IMR-90 (cell line): ENCODE measurements at regions not wholly inside any gene's neighbourhood (a gene's known extent, or its start where the extent isn't known, plus 50 kb on each side); places are given as distances from the start of the nearest gene placed in this dataset.

Source experiments
- ATAC-seq: fragments of 200-7000 bp; cut with Tn5 transposase; 2 replicates; pipeline ENCODE4 v1.9.1; 2020; ENCODE audit warnings: low read depth, mild to moderate bottlenecking, moderate library complexity
- BruUV-seq: library from RNA; stranded (reverse); fragments of 400-500 nt; replicated peaks from 2 replicates; lab custom pipeline; 2021; lab: Mats Ljungman, UMichigan
- CTCF ChIA-PET: fragments of 300-600 bp; formaldehyde crosslinking; extraction: SDS; loops from one replicate; lab custom pipeline; 2021; ENCODE audit warnings: antibody characterized with exemption; lab: Yijun Ruan, JAX
- POLR2A ChIA-PET: fragments of 300-600 bp; sonication (Branson Sonifier 250); formaldehyde crosslinking; loops from one replicate; lab custom pipeline; 2022; ENCODE audit warnings: antibody characterized with exemption; ENCODE audit not compliant: unreplicated experiment; lab: Charles Lee
- DNase-seq: peaks from one replicate; pipeline ENCODE4 v3.0.0; 2013
- H2AFZ ChIP-seq: replicated peaks from 2 replicates; pipeline ENCODE3; 2013; ENCODE audit warnings: low read length, mild to moderate bottlenecking; ENCODE audit not compliant: poor library complexity
- H2AK5ac ChIP-seq: 2 replicates; pipeline ENCODE4 v1.6.1; 2013; ENCODE audit warnings: low read depth, low read length, inconsistent platforms
- H2AK9ac ChIP-seq: replicated peaks from 2 replicates; pipeline ENCODE3; 2013; ENCODE audit warnings: mild to moderate bottlenecking, low read depth, low read length, moderate library complexity; ENCODE audit not compliant: poor library complexity
- H2BK120ac ChIP-seq: 2 replicates; pipeline ENCODE4 v1.6.1; 2013; ENCODE audit warnings: low read depth, low read length, inconsistent platforms
- H2BK15ac ChIP-seq: 3 replicates; pipeline ENCODE4 v1.6.1; 2013; ENCODE audit warnings: low read depth, low read length, inconsistent platforms
- H2BK20ac ChIP-seq: 2 replicates; pipeline ENCODE4 v1.6.1; 2013; ENCODE audit warnings: low read depth, mild to moderate bottlenecking, inconsistent platforms, low read length, moderate library complexity
- H2BK5ac ChIP-seq: 2 replicates; pipeline ENCODE4 v1.6.1; 2013; ENCODE audit warnings: mild to moderate bottlenecking, low read depth, low read length, inconsistent platforms; ENCODE audit not compliant: poor library complexity, severe bottlenecking
- H3K14ac ChIP-seq: replicated peaks from 2 replicates; pipeline ENCODE4 v1.6.1; 2013; ENCODE audit warnings: low read depth, low read length, inconsistent platforms
- H3K18ac ChIP-seq: 2 replicates; pipeline ENCODE4 v1.6.1; 2013; ENCODE audit warnings: low read depth, low read length, control low read depth
- H3K23ac ChIP-seq: 2 replicates; pipeline ENCODE4 v1.6.1; 2013; ENCODE audit warnings: low read depth, low read length, inconsistent platforms
- H3K27ac ChIP-seq: 2 replicates; pipeline ENCODE4 v1.5.1; 2013; ENCODE audit warnings: mild to moderate bottlenecking, control low read depth, low read length; ENCODE audit not compliant: insufficient read depth
- H3K27me3 ChIP-seq: 2 replicates; pipeline ENCODE4 v1.6.1; 2013; ENCODE audit warnings: low read length; ENCODE audit not compliant: control insufficient read depth, insufficient read depth
- H3K36me3 ChIP-seq: 2 replicates; pipeline ENCODE4 v1.6.1; 2013; ENCODE audit warnings: low read length, mixed read lengths; ENCODE audit not compliant: control insufficient read depth, insufficient read depth
- H3K4ac ChIP-seq: 2 replicates; pipeline ENCODE4 v1.6.1; 2013; ENCODE audit warnings: low read depth, low read length, inconsistent platforms
- H3K4me1 ChIP-seq: 2 replicates; pipeline ENCODE4 v1.6.1; 2013; ENCODE audit warnings: low read length, mixed read lengths; ENCODE audit not compliant: control insufficient read depth, insufficient read depth
- H3K4me2 ChIP-seq: 2 replicates; pipeline ENCODE4 v1.6.1; 2013; ENCODE audit warnings: low read depth, mild to moderate bottlenecking, control low read depth, low read length, moderate library complexity
- H3K4me3 ChIP-seq: 2 replicates; pipeline ENCODE4 v1.5.1; 2013; ENCODE audit warnings: low read depth, mild to moderate bottlenecking, control low read depth, low read length, moderate library complexity; ENCODE audit not compliant: insufficient read depth
- H3K56ac ChIP-seq: 2 replicates; pipeline ENCODE4 v1.6.1; 2013; ENCODE audit warnings: low read length, inconsistent platforms; ENCODE audit not compliant: insufficient read depth; ENCODE audit errors: extremely low read depth
- H3K79me1 ChIP-seq, 2 experiments: 2 replicates each; pipeline ENCODE4 v1.6.1; 2013; ENCODE audit warnings: low read length in 2 of 2, inconsistent platforms in 1 of 2, low read depth in 1 of 2
- H3K9ac ChIP-seq: 2 replicates; pipeline ENCODE4 v1.6.1; 2013; ENCODE audit warnings: low read depth, low read length, control low read depth
- H3K9me1 ChIP-seq: 2 replicates; pipeline ENCODE4 v1.6.1; 2013; ENCODE audit warnings: low read length, inconsistent platforms; ENCODE audit not compliant: insufficient read depth
- H3K9me3 ChIP-seq: 2 replicates; pipeline ENCODE4 v1.6.1; 2013; ENCODE audit warnings: low read length; ENCODE audit not compliant: control insufficient read depth, insufficient read depth
- H4K20me1 ChIP-seq: 2 replicates; pipeline ENCODE4 v1.6.1; 2013; ENCODE audit warnings: low read length, inconsistent platforms; ENCODE audit not compliant: insufficient read depth
- H4K5ac ChIP-seq: 2 replicates; pipeline ENCODE4 v1.6.1; 2013; ENCODE audit warnings: mild to moderate bottlenecking, low read depth, low read length, control low read depth
- H4K8ac ChIP-seq, 2 experiments: 2 replicates each; pipeline ENCODE4 v1.6.1; 2013; ENCODE audit warnings: low read depth in 2 of 2, low read length in 2 of 2, control low read depth in 1 of 2, inconsistent platforms in 1 of 2
- H4K91ac ChIP-seq: 2 replicates; pipeline ENCODE4 v1.6.1; 2013; ENCODE audit warnings: low read depth, low read length, inconsistent platforms; ENCODE audit not compliant: insufficient read depth
- BHLHE40 ChIP-seq: fragments of 150-350 bp; IDR thresholded peaks from 2 replicates; pipeline ENCODE4 v1.6.1; 2016; ENCODE audit warnings: mild to moderate bottlenecking, low read depth, low read length
- CEBPB ChIP-seq: IDR thresholded peaks from 2 replicates; pipeline ENCODE4 v1.6.1; 2012; ENCODE audit warnings: low read depth, low read length, improper control_type of control experiment
- CHD1 ChIP-seq: IDR thresholded peaks from 2 replicates; pipeline ENCODE4 v1.6.1; 2012; ENCODE audit warnings: low read depth, low read length, improper control_type of control experiment
- FOS ChIP-seq: fragments of 150-350 bp; IDR thresholded peaks from 2 replicates; pipeline ENCODE4 v1.6.1; 2016; ENCODE audit warnings: low read depth, low read length
- MAFK ChIP-seq: IDR thresholded peaks from 2 replicates; pipeline ENCODE4 v1.6.1; 2012; ENCODE audit warnings: low read depth, low read length, improper control_type of control experiment
- MAZ ChIP-seq: IDR thresholded peaks from 2 replicates; pipeline ENCODE4 v1.6.1; 2012; ENCODE audit warnings: low read depth, mild to moderate bottlenecking, low read length, improper control_type of control experiment, moderate library complexity, borderline replicate concordance
- NFE2L2 ChIP-seq: fragments of 150-350 bp; IDR thresholded peaks from 2 replicates; pipeline ENCODE4 v1.6.1; 2016; ENCODE audit warnings: low read depth, mild to moderate bottlenecking, low read length
- POLR2A ChIP-seq: IDR thresholded peaks from 2 replicates; pipeline ENCODE4 v1.6.1; 2012; ENCODE audit warnings: mild to moderate bottlenecking, low read depth, low read length
- RAD21 ChIP-seq: IDR thresholded peaks from 2 replicates; pipeline ENCODE4 v1.6.1; 2012; ENCODE audit warnings: low read length, improper control_type of control experiment
- RFX5 ChIP-seq: IDR thresholded peaks from 2 replicates; pipeline ENCODE4 v1.8.0; 2012; ENCODE audit warnings: low read depth, mild to moderate bottlenecking, low read length, moderate library complexity
- WGBS, 2 experiments: methylation state at CpG; one replicate each; pipeline versions ENCODE4 v1.1.5 to v1.1.7; 2013; ENCODE audit warnings: missing lambda C conversion rate in 2 of 2; ENCODE audit not compliant: insufficient read length in 1 of 2; ENCODE audit errors: extremely low coverage in 2 of 2; 5-methylcytosine and 5-hydroxymethylcytosine counted together
- dilution Hi-C: fragments of 300-500 bp; cut with HindIII; formaldehyde crosslinking; loops from one replicate; pipeline ENCODE4 v1.14.3; 2018; ENCODE audit warnings: low sequenced_read_pairs; ENCODE audit not compliant: unreplicated experiment
- in situ Hi-C: fragments of 300-500 bp; cut with MboI; formaldehyde crosslinking; loops from 3 replicates; pipeline ENCODE4 v1.14.3; 2019; ENCODE audit warnings: low sequenced_read_pairs, inconsistent platforms, mixed read lengths
- intact Hi-C: fragments of 100-400 bp; cut with micrococcal nuclease; formaldehyde crosslinking; loops from 2 replicates; pipeline ENCODE4 v1.10.0; 2022
- TF ChIP-seq, protein P1 (sequence below): fragments of 150-350 bp; IDR thresholded peaks from 2 replicates; pipeline ENCODE4 v1.6.1; 2017; ENCODE audit warnings: mild to moderate bottlenecking, antibody characterized with exemption, low read length, low read depth

GRCh38 chr1:219438386-219438785 lies 174.5 kb downstream of the ZC3H11B start:
- Histone ChIP-seq H3K9me3 (no peaks in the 10 kb centered on the region), H3K4ac (no peak overlapping the region), H3K4me1 (no peaks in the 10 kb centered on the region), H3K4me2 (no peak overlapping the region), H3K23ac (no peak overlapping the region), H3K79me1 (no peaks in the 10 kb centered on the region), H2AK9ac (no peak overlapping the region), H2AK5ac (no peak overlapping the region), H4K91ac (no peak overlapping the region), H2AFZ (no peak overlapping the region), H3K9ac (no peak overlapping the region), H4K8ac (no peak overlapping the region), H4K20me1 (no peaks in the 10 kb centered on the region), H2BK20ac (no peak overlapping the region), H3K27me3 (no peaks in the 10 kb centered on the region), H3K9me1 (no peaks in the 10 kb centered on the region), H3K36me3 (no peaks in the 10 kb centered on the region), H2BK15ac (no peak overlapping the region), H3K27ac (no peak overlapping the region), H4K5ac (no peak overlapping the region), H3K18ac (no peak overlapping the region), H2BK120ac (no peak overlapping the region), H3K4me3 (no peak overlapping the region), H3K14ac (no peak overlapping the region), H3K56ac (no peak overlapping the region), H2BK5ac (no peak overlapping the region)
- no TSS peak for BruUV-seq
- in situ Hi-C loops (no loop called here), dilution Hi-C loops (no loop called here), intact Hi-C loops (no loop called here)
- no peak for TF ChIP-seq NFE2L2
- no peak for TF ChIP-seq CEBPB
- TF ChIP-seq, protein P1, sequence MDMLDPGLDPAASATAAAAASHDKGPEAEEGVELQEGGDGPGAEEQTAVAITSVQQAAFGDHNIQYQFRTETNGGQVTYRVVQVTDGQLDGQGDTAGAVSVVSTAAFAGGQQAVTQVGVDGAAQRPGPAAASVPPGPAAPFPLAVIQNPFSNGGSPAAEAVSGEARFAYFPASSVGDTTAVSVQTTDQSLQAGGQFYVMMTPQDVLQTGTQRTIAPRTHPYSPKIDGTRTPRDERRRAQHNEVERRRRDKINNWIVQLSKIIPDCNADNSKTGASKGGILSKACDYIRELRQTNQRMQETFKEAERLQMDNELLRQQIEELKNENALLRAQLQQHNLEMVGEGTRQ, result no peak
- TF ChIP-seq POLR2A, result no peak
- TF ChIP-seq RAD21, result no peak
- no peak for TF ChIP-seq BHLHE40
- no peak for TF ChIP-seq RFX5
- TF ChIP-seq MAFK, result no peak
- TF ChIP-seq MAZ, result no peak
- TF ChIP-seq FOS, result no peak
- TF ChIP-seq CHD1, result no peak
- DNase-seq, result no peak
- no peak for ATAC-seq
- ChIA-PET POLR2A (no interaction called here), CTCF (no interaction called here)
- WGBS, 2 experiments, result no CpG with 5 or more reads among the region's 3 CpGs
